Fibroblast of skin of left quadriceps (primary cell): ENCODE measurements at regions not wholly inside any gene's neighbourhood (a gene's known extent, or its start where the extent isn't known, plus 50 kb on each side); places are given as distances from the start of the nearest gene placed in this dataset.
A peak's percentile ranks its signal among the peaks of the same experiment; 100 is the strongest.

Experiments
- DNase-seq, 2 experiments: peaks; one replicate each; pipeline ENCODE4 v3.0.0-alpha.2; 2013; ENCODE audit warnings: low read depth in 2 of 2

GRCh38 chr1:201610858-201611257 is 71.9 kb downstream of the NAV1 start:
- DNase-seq = no peak

- DNase-seq = no peak
These were observed 73.7 kb downstream of the NAV1 start for GRCh38 chr1:201612645-201613044.

DNA sequence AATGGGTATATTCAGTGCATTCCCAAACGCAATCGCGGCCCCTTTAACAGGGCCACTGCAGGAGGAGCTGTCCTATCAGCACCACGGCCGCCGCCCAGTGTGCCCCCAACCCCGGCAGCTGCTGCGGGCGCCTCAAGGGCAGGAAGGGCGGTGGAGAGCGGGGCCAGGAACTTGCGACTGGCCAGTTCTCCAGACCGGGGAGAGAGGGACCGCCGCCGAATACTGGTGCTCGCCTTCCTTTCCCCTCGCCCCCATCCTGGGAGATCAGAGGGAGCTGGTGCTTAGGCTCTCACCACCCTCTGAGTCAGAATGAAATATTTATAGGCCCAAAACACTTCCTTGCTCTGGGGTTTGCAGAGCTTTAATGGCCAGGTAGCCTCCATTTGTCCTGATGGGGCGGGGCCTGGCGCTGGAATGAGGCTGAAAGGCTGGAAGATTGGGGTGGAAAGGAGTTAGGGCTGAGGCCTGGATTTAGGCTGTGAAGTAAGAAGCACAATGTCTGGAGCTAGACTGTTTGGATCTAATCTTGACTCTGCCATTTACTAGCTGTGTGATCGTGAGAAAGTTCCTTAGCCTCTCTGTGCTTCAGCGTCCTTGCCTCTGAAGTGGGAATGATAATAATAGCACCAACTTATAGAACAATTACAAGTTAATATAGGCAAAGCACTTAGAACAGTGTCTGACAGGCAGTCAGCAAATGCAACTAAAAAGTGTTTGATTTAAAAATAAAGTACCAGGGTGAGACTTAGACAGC is 75.5 kb downstream of the NAV1 start:
- no peak for DNase-seq

DNA sequence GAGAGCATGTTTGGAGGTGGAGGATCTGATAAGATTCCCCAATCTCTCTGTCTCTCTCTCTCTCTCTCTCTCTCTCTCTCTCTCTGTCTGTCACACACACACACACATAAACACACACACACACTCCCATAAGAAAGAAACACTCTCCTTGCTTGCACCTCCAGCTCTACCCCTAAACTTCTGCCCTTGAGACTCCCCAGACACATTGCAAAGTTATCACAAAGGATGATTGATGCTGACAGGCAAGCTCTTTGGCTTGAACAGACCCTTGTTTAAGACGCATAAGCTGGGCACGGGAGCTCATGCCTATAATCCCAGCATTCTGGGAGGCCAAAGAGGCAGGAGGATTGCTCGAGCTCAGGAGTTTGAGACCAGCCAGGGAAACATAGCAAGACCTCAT is 78.2 kb downstream of the NAV1 start:
- DNase-seq = no peak

DNA sequence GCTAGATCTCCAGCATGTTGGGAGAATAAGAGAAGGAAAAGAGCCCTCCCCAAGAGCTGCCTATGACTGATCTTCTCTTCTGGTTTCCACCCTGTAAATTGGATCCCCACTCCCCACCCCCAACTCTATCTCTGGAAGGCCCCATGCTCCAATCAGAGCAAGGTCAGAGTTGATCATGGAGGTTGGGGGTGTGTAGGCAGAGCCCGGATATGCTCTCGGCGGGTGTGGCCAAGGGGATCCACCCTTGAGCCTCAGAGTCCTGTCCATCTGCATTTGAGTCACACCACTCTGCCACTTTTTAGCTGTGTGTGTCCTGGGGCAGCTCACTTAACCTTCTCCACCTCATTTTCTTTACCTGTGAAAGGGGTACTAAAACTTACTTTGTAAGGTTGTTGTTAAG is 79.5 kb downstream of the NAV1 start:
- DNase-seq = no peak

DNA sequence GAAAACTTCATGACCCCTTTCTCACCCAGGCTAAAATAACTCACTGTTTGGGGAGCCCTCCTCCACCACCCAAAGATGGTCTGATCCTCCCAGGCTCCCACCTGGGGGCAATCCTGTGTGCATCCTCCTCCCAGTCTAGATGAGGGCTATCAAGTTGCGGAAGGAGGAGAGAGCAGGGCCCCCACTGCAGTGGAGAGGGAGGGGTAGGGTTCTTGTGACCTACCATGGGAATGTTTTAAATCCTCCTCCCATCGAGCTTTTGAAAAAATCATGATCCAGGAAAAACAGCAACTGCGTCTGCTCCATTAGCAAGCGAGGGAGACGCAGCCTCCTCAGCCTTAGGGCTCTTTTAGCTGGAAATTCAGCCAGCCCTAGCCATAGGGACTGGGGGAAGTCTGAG is 80.0 kb downstream of the NAV1 start:
- DNase-seq = no peak

DNA sequence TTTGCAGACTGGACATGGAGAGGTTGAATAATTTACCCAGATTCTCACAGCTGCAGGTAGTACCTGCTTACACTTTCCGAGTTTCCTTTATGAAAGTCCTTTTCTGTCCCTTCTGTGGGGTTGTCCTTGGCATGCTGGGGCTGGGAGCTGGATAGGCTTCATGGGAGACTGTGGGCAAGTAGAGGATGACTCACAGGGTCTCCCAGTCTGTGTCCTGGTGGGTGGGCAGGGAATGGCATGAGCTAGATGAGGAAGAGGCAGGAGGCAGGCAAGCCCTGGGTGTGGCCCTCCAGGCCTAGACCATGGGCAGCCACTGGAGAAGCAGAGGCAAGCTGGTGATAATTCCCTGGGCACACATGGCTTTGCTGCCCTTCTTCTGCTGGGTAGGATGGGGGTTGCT is 80.6 kb downstream of the NAV1 start:
- DNase-seq = no peak

DNA sequence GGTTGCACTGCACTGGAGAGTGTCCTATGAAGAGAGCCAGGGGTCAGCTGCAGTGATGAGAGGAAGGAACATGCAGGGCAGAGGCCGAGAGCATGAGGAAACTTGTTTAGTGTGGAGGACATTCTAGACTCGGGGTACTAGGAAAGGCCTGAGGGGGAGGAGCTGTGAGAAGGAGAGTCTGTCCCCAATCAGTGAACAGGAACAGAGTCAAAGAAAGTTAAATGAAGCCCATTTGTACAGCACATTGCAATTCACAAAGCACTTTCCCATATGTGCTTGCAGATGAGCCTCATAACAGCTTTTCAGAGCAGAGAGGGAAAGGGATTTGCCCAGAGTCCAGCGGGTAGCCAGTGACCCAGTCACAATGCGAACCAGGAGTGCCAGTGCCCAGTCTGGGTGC is 83.4 kb downstream of the NAV1 start:
- no peak for DNase-seq

DNA sequence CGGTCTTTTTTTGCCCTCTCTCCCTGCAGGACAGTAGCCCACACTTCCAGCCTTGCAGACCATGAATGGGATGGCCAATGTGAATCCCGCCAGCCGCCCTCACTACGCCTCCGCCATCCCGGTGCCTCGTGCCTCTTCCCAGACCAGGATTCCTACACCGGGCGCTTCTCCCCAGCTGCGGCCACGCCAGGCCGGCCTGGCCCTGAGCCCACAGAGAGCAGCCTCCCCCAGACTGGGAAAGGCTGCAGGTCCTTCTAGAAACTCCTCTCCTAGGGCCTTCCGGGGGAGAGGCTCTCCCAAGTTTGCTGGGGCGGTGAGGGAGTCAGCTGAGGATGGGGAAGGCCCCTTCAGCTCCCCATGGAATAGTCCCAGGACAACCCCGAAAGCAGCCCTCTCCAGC is 83.9 kb downstream of the NAV1 start:
- no peak for DNase-seq

GRCh38 chr1:201624741-201625225 is 85.9 kb downstream of the NAV1 start:
- no peak for DNase-seq

DNA sequence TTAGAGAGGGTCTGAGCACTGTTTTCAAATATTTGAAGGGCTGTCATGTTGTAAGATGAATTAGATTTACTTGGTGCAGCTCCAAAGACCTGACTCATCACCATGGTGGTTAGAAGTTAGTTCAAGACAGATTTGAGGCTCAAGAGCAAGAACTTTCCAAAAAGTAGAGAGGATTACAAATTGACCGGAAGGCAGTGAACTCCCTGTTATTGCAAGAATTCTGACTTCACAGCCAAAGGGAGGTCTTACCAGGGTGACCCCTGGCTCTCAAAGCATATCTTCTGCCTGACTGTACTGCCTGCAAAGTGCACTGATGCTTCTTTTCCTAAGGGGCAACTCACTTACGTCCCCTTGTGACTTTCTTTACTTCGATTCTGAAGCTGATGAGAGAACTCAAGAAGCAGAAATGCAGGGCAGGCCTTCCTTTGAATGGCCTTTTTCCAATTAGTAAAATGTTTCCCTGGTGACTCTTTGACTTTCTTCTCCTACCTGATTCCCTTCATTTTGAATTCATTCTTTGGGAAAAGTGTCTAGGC is 86.4 kb downstream of the NAV1 start:
- DNase-seq = peak; percentile 87

- DNase-seq = no peak
These were observed 86.9 kb downstream of the NAV1 start for GRCh38 chr1:201625851-201626251.

DNA sequence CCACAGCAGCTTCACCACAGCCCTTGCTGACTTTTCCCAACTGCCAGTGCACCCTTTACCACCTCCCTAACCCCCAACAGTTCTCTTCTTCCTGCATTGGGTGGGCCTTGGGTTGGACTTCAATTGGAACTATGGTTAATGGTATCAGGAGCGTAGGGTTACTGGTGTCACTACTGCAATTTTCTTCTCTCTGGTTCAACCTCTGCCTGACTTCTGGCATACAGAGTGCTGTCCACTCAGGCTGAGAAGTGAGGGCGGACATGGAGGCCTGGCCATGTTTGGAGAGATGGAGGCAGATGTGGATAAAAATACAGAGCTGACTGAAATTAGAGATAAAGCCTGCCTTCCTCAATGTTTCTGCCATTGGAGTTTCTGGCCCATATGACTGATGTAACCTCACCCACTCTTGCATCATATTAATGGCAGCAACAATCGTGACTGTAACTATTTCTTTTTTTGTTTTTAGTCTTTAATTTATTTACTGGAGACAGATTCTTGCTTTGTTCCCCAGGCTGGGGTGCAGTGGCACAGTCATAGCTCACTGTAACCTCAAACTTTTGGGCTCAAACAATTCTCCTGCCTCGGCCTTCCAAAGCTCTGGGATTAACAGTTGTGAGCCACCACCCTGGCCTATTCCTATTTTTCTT is 87.8 kb downstream of the NAV1 start:
- no peak for DNase-seq

GRCh38 chr1:201628490-201628889 is 89.6 kb downstream of the NAV1 start:
- no peak for DNase-seq

DNA sequence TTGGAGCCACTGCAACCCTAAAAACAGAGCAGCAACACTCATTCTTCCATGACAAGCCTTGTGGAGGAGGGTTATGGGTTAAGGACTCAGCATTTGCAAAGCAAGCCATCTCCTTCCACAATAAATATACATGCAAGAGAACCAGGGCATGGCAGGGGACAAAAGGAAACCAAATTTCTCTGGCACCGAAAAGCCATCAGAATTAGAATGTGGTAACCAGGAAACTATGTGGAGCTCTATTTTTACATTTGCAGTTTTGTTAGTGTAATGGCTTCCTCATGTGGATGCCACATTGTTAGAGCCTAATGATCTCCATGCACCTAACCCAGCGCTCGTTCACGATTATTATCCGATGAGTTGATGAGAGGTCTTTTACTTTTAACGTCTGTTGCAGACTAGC is 91.7 kb downstream of the NAV1 start:
- DNase-seq = no peak

- DNase-seq = no peak
These were observed 92.1 kb downstream of the NAV1 start for GRCh38 chr1:201631037-201631436.

DNA sequence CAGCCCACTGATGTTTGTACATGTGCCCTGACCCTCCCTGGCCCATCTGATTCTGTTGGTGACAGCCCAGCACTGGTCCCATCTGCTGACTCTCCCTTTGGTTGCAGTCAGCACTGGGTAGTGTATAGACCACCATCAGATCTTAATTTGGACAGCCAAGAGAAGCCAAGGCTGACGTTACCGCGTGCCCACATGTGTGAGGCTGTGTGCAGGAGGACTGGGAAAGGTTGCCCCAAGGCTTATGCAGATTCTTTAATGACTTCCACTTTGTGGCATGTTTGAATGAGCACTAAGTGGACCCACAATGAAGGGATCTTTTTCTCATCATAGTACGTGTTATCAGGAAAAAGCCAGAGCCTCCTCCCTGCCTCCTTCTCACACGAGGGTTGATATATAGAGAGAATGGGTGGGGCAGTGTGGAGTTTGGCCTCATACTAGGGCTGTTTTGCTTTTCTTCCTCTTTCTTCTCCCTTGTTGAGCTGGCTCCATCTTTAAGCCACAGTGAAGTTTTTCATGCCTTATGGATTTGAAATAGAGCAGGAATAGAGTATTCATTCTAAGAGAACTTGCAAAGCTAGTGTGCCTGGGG is 93.5 kb downstream of the NAV1 start:
- no peak for DNase-seq

GRCh38 chr1:201633297-201633696 is 94.4 kb downstream of the NAV1 start:
- DNase-seq = no peak

GRCh38 chr1:201633811-201634210 is 94.9 kb downstream of the NAV1 start:
- no peak for DNase-seq

DNA sequence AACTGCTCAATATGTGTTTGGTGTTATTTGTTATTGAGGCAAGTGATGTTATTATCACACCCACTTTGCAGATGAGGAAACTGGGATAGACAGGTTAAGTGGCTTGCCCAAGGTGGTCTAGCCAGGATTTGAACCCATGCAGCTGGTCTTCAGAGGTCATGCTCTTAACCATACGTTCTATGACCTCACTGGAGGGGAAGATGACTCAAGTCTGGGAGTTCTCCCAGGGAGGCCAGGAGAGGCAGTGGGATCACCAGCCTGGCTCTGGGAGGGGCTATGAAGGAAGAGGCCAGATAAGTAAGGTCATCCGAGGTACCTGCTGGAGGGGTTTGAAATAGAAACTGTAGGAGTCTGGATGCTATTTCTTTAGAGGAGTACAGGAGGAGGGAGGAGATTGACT is 95.3 kb downstream of the NAV1 start:
- DNase-seq = no peak

GRCh38 chr1:201636097-201636496 is 97.2 kb downstream of the NAV1 start:
- DNase-seq = no peak

DNA sequence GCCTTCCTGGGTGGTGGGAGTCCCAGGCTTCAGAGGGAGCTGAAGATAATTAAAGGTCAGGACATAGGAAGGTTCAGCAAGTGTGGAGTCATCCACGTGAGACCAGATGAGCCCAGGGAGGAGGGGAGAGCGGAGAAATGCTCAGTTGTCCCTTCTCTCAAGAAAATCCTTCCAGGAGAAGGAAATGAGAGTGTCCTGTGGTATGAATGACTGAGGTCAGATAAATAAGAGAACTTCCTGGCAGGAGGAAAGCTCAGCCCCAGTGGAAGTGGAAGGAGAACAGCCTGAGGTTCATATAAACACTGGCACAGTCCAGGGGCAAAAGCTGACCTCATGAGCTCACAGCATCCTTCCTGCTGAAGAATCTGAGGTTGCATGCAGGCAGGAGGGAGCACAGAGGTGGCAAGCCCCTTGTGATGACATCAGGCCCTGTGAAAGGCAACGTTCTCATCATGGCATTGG is 97.6 kb downstream of the NAV1 start:
- DNase-seq = no peak
